ENCODE measurements at regions not wholly inside any gene's neighbourhood (a gene's known extent, or its start where the extent isn't known, plus 50 kb on each side); places are given as distances from the start of the nearest gene placed in this dataset.

- H3K79me2 ChIP-seq (ENCODE audit: control insufficient read depth, insufficient read depth, low read length) = no peaks in the 10 kb centered on the region
- in situ Hi-C loops (cut with MboI) = no loop called here
- DNase-seq (ENCODE audit: extremely low read depth in 1 of 4, low spot score in 3 of 4) (no peak), FAIRE-seq (no peak), ATAC-seq (no peak)
- H3K27me3 ChIP-seq (ENCODE audit: control insufficient read depth in 2 of 2, insufficient read depth in 2 of 2, low read length in 2 of 2) = no peaks in the 10 kb centered on the region
- H3K36me3 ChIP-seq (ENCODE audit: control insufficient read depth, insufficient read depth, low read length) = no peaks in the 10 kb centered on the region
- no peaks in the 10 kb centered on the region for H4K20me1 ChIP-seq (replicated peaks; ENCODE audit: control insufficient read depth, insufficient read depth, low read length)
- H3K4me3 ChIP-seq = no peak overlapping the region
- BruUV-seq (replicated peaks) = no TSS peak
- intact Hi-C loops (cut with micrococcal nuclease) = no loop called here
- TF ChIP-seq TRIM28 (IDR thresholded peaks at IDR 0.05) (no peak), ZBTB5 (IDR thresholded peaks at IDR 0.05) (no peak), BCOR (IDR thresholded peaks at IDR 0.05) (no peak), BRF2 (IDR thresholded peaks at IDR 0.05; ENCODE audit: borderline replicate concordance, insufficient read depth, insufficient read length) (no peak), XRCC4 (IDR thresholded peaks at IDR 0.05; ENCODE audit: extremely low read depth, insufficient read depth, insufficient read length) (no peak), TCF3 (CRISPR knock-in tag; IDR thresholded peaks at IDR 0.05) (no peak), TFAM (CRISPR knock-in tag; conservative IDR thresholded peaks at IDR 0.05) (no peak), ZFP36 (IDR thresholded peaks at IDR 0.05; ENCODE audit: low read depth, low read length, partially characterized antibody) (no peak), SIN3B (IDR thresholded peaks at IDR 0.05; ENCODE audit: low read depth) (no peak), ZNF655 (CRISPR knock-in tag; IDR thresholded peaks at IDR 0.05) (no peak)
- H3K9me1 ChIP-seq (ENCODE audit: control insufficient read depth, insufficient read depth, low read length) = no peaks in the 10 kb centered on the region
- H3K4me2 ChIP-seq (ENCODE audit: insufficient read depth, low read length) = no peak overlapping the region
- ChIA-PET POLR2A (no interaction called here), CTCF (ENCODE audit: low intra/inter-chr PET ratio) (no interaction called here)
- H3K4me1 ChIP-seq (replicated peaks in 1 of 2; ENCODE audit: control insufficient read depth in 2 of 2, insufficient read depth in 2 of 2, low read length in 2 of 2) = no peaks in the 10 kb centered on the region
- H2AFZ ChIP-seq (ENCODE audit: low read depth, low read length) = no peak overlapping the region
- no peak overlapping the region for H3K9ac ChIP-seq (ENCODE audit: insufficient read depth in 1 of 2, low read depth in 2 of 2, low read length in 2 of 2)
- 0% methylated on average over 1 of the region's 3 CpGs for WGBS (ENCODE audit: insufficient coverage, low coverage, missing lambda C conversion rate)
- no peaks in the 10 kb centered on the region for H3K9me3 ChIP-seq (replicated peaks; ENCODE audit: control insufficient read depth, insufficient read depth, low read depth, low read length)
- H3K27ac ChIP-seq (ENCODE audit: extremely low read depth, low read depth, low read length) = no peak overlapping the region
Measured at GRCh38 chr20:24321973-24322372, 147.5 kb upstream of the SYNDIG1 start.

Measured in K562 (cell line).